T-cell (primary cell): ENCODE measurements at regions not wholly inside any gene's neighbourhood (a gene's known extent, or its start where the extent isn't known, plus 50 kb on each side); places are given as distances from the start of the nearest gene placed in this dataset.
"Not testable (repeated sequence)": the region's sequence is repeated elsewhere in the genome, so short reads cannot be mapped to it uniquely, and the experiment has no call there.

ENCODE experiments used
- ATAC-seq, 4 experiments: fragments of 200-7000 bp in 3 of 4; fragments of 150-1000 bp in 1 of 4; cut with Tn5 transposase; replicated peaks in 1 of 4; 1 replicate in 3 of 4; 2 replicates in 1 of 4; pipeline ENCODE4 v1.10.0; 2021; ENCODE audit warnings: moderate library complexity in 3 of 4, mild to moderate bottlenecking in 2 of 4, moderate number of reproducible peaks in 1 of 4
- CTCF ChIA-PET, 2 donors: fragments of 300-600 bp; sonication (Branson Sonifier 250); formaldehyde crosslinking; loops; one replicate each; lab custom pipeline; 2022; ENCODE audit warnings: antibody characterized with exemption in 2 of 2; lab: Charles Lee
- POLR2A ChIA-PET, 2 donors: fragments of 300-600 bp; sonication (Branson Sonifier 250); formaldehyde crosslinking; loops; one replicate each; lab custom pipeline; 2022; ENCODE audit warnings: antibody characterized with exemption in 2 of 2; lab: Charles Lee
- DNase-seq, 35 experiments: peaks; one replicate each; pipeline versions ENCODE4 v3.0.0 to v3.0.0-alpha.2; 2013 to 2023
- H3K27ac ChIP-seq: one replicate; pipeline ENCODE4 v1.5.1; 2013; ENCODE audit warnings: low read length
- H3K27me3 ChIP-seq, 2 experiments: replicated peaks in 1 of 2; 1 replicate in 1 of 2; 2 replicates in 1 of 2; pipeline versions ENCODE4 v1.6.1 to v1.7.0; 2013; ENCODE audit warnings: low read length in 1 of 2, mixed read lengths in 1 of 2; ENCODE audit not compliant: control insufficient read depth in 2 of 2, insufficient read depth in 2 of 2; ENCODE audit errors: extremely low read depth in 1 of 2
- H3K36me3 ChIP-seq, 2 donors: 1 replicate in 1 of 2; 2 replicates in 1 of 2; pipeline versions ENCODE4 v1.6.1 to v1.7.0; 2013; ENCODE audit warnings: low read length in 1 of 2; ENCODE audit not compliant: control insufficient read depth in 2 of 2, insufficient read depth in 1 of 2; ENCODE audit errors: extremely low read depth in 1 of 2
- H3K4me1 ChIP-seq, 2 experiments: 1 replicate in 1 of 2; 2 replicates in 1 of 2; pipeline versions ENCODE4 v1.6.1 to v1.7.0; 2013; ENCODE audit warnings: low read length in 2 of 2, mixed read lengths in 1 of 2; ENCODE audit not compliant: insufficient read depth in 2 of 2, control insufficient read depth in 1 of 2; ENCODE audit errors: extremely low read depth in 1 of 2
- H3K4me3 ChIP-seq, 2 donors: 1 replicate in 1 of 2; 2 replicates in 1 of 2; pipeline versions ENCODE4 v1.5.1 to v1.7.0; 2013; ENCODE audit warnings: mild to moderate bottlenecking in 2 of 2, low read length in 1 of 2, moderate library complexity in 1 of 2; ENCODE audit not compliant: control insufficient read depth in 1 of 2; ENCODE audit errors: extremely low read depth in 1 of 2
- H3K9me3 ChIP-seq: 2 replicates; pipeline ENCODE4 v1.7.0; 2013
- H3K27ac Mint-ChIP-seq, 2 donors: one replicate each; pipeline ENCODE4 v1.8.0; 2020 to 2021; ENCODE audit warnings: mild to moderate bottlenecking in 2 of 2, mixed read lengths in 2 of 2
- H3K27me3 Mint-ChIP-seq, 2 donors: one replicate each; pipeline ENCODE4 v1.8.0; 2021 to 2022; ENCODE audit warnings: mixed read lengths in 2 of 2
- H3K36me3 Mint-ChIP-seq: one replicate; pipeline ENCODE4 v1.8.0; 2021; ENCODE audit warnings: mixed read lengths
- H3K4me1 Mint-ChIP-seq, 3 donors: one replicate each; pipeline ENCODE4 v1.8.0; 2020 to 2022; ENCODE audit warnings: mixed read lengths in 3 of 3, mild to moderate bottlenecking in 1 of 3
- H3K4me3 Mint-ChIP-seq, 3 donors: one replicate each; pipeline ENCODE4 v1.8.0; 2020 to 2022; ENCODE audit warnings: mild to moderate bottlenecking in 3 of 3, mixed read lengths in 3 of 3, moderate library complexity in 3 of 3
- H3K9me3 Mint-ChIP-seq, 3 donors: one replicate each; pipeline ENCODE4 v1.8.0; 2020 to 2022; ENCODE audit warnings: mixed read lengths in 3 of 3
- WGBS: methylation state at CpG from one replicate; pipeline ENCODE4 v1.1.5; 2013; ENCODE audit warnings: missing lambda C conversion rate; ENCODE audit not compliant: insufficient coverage; 5-methylcytosine and 5-hydroxymethylcytosine counted together

- no peaks in the 10 kb centered on the region for H3K27me3 ChIP-seq
- Mint-ChIP-seq H3K27me3 (no peaks in the 10 kb centered on the region), H3K4me1 (no peaks in the 10 kb centered on the region), H3K4me3 (no peak overlapping the region), H3K27ac (no peak overlapping the region), H3K9me3 (peaks cover 0 to 6% (median 0%) of the 10 kb centered on the region in 3 donors), H3K36me3 (no peaks in the 10 kb centered on the region)
- no peak overlapping the region for H3K4me3 ChIP-seq
- CTCF ChIA-PET: no interaction called here
- no peaks in the 10 kb centered on the region for H3K9me3 ChIP-seq
- no peak for ATAC-seq
- no peaks in the 10 kb centered on the region for H3K36me3 ChIP-seq
- POLR2A ChIA-PET: no interaction called here
- no peak for DNase-seq
- 75% methylated on average over 2 of the region's 2 CpGs for WGBS
- H3K27ac ChIP-seq: no peak overlapping the region
- no peaks in the 10 kb centered on the region for H3K4me1 ChIP-seq
These were observed 56.5 kb upstream of the MCHR2 start for GRCh38 chr6:100050550-100050949.

GRCh38 chr6:100043961-100044360 lies 49.9 kb upstream of the MCHR2 start:
- H3K4me3 ChIP-seq, H3K27me3 ChIP-seq, ATAC-seq, H3K27me3 Mint-ChIP-seq, H3K36me3 Mint-ChIP-seq, CTCF ChIA-PET, H3K27ac ChIP-seq, H3K4me3 Mint-ChIP-seq, DNase-seq, H3K4me1 ChIP-seq, H3K4me1 Mint-ChIP-seq, H3K27ac Mint-ChIP-seq, H3K36me3 ChIP-seq, H3K9me3 ChIP-seq, POLR2A ChIA-PET: not testable (repeated sequence)
- H3K9me3 Mint-ChIP-seq: peaks cover 3 to 10% (median 4%) of the 10 kb centered on the region in 3 donors
